SK-N-MC (cell line): ENCODE measurements at regions not wholly inside any gene's neighbourhood (a gene's known extent, or its start where the extent isn't known, plus 50 kb on each side); places are given as distances from the start of the nearest gene placed in this dataset.

Experiments used
- EZH2 ChIP-seq: fragments of 200-600 bp; sonication (generic); IDR thresholded peaks from one replicate; pipeline ENCODE4 v1.6.1; 2017; ENCODE audit warnings: antibody characterized with exemption
- FOXP2 ChIP-seq: optimal IDR thresholded peaks from 2 replicates; pipeline ENCODE3; 2011; ENCODE audit warnings: mild to moderate bottlenecking, moderate library complexity; ENCODE audit not compliant: insufficient read depth; ENCODE audit errors: extremely low read length, control extremely low read depth
- POLR2AphosphoS5 ChIP-seq: IDR thresholded peaks from 2 replicates; pipeline ENCODE4 v1.6.1; 2012; ENCODE audit warnings: mild to moderate bottlenecking, low read depth, low read length, borderline replicate concordance

DNA sequence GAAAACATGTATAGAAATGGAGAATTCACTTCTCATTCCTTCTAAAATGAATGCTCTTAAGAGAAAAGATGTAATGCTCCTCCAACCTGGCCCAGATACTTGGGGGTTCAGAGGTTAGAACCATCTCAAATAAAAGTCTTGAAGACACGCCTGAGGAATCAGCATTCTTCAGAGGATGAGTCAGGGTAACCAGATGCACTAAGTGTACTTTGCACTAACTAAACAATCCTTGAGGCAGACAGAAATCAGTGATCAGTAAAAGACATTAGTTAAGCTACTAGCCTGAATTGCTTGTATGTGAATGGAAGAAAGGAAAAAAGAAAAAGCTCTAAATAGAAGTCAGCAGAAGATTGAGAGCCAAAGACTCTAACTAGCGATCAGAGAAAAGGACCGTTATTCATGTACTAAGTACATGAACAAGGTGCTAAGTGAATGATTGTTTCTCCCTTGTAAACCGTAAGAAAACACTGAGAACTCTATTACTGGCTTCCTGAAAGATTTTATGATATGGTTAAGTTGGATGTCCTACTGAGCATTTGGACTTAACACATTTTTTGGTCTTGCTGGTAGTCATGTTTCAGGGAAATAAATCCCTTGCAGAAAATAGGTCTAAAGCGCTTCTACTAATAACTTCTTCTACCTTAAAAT is 738.3 kb downstream of the STPG2 start:
- TF ChIP-seq EZH2 = no peak
- TF ChIP-seq POLR2AphosphoS5 = no peak
- no peak for TF ChIP-seq FOXP2
